ENCODE measurements at regions not wholly inside any gene's neighbourhood (a gene's known extent, or its start where the extent isn't known, plus 50 kb on each side); places are given as distances from the start of the nearest gene placed in this dataset.

DNA sequence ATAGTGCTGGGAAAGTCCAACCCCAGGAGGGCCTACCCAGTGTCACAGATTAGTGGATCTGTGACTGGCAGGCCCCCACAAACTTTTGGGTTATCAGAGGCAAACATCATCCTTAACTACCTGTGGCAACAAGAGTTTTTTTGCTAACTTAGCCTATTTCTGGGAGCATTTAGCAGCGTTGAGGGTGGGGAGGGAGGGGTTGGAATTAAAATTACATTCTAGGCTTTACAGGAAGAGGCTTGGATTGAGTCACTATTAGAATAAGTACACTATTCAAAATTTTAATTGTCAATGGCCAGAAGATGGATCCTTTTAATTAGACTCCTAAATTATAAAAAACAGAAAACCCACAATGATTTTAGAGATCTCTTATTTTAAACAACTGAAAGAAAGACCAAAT, 267.9 kb upstream of the NPSR1 start:
- Histone ChIP-seq H3K27ac (ENCODE audit: low read depth, low read length) (no peak overlapping the region), H2AFZ (ENCODE audit: low read length) (no peak overlapping the region), H3K36me3 (ENCODE audit: insufficient read depth, low read length) (no peaks in the 10 kb centered on the region), H3K4me1 (ENCODE audit: insufficient read depth, low read length) (no peaks in the 10 kb centered on the region), H3K9me3 (ENCODE audit: low read depth, low read length) (no peaks in the 10 kb centered on the region), H4K20me1 (ENCODE audit: insufficient read depth, low read length) (no peaks in the 10 kb centered on the region), H3K4me3 (ENCODE audit: insufficient read depth, low read length) (no peak overlapping the region), H3K4me2 (ENCODE audit: insufficient read depth, low read length) (no peak overlapping the region), H3K27me3 (ENCODE audit: insufficient read depth, low read length) (no peaks in the 10 kb centered on the region), H3K79me2 (ENCODE audit: insufficient read depth, low read length) (no peaks in the 10 kb centered on the region)
- TF ChIP-seq, protein P1, sequence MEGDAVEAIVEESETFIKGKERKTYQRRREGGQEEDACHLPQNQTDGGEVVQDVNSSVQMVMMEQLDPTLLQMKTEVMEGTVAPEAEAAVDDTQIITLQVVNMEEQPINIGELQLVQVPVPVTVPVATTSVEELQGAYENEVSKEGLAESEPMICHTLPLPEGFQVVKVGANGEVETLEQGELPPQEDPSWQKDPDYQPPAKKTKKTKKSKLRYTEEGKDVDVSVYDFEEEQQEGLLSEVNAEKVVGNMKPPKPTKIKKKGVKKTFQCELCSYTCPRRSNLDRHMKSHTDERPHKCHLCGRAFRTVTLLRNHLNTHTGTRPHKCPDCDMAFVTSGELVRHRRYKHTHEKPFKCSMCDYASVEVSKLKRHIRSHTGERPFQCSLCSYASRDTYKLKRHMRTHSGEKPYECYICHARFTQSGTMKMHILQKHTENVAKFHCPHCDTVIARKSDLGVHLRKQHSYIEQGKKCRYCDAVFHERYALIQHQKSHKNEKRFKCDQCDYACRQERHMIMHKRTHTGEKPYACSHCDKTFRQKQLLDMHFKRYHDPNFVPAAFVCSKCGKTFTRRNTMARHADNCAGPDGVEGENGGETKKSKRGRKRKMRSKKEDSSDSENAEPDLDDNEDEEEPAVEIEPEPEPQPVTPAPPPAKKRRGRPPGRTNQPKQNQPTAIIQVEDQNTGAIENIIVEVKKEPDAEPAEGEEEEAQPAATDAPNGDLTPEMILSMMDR (IDR thresholded peaks at IDR 0.05; ENCODE audit: extremely low read depth, low read depth, low read length), result no peak
- no peak for DNase-seq (ENCODE audit: insufficient read length, low spot score, missing footprints)

DNA sequence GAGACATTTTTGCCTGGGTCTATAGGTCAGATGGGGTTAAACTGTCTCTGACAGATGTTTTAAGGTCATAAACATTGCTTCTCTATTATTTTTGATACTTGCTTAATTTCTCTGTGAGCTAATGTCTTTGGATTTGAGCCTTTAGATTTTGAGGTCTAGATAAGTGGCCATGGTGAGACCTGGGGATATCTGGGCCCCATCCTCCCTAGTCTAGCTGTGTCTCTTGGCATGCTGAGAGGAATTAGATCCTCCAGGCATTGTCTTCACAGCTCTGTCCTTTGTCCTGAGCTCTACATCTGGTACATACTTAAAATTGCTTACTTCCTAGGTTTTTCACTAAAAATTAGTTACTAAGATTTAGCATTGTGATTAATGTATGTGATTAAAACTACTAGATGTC, 265.0 kb upstream of the NPSR1 start:
- Histone ChIP-seq H3K27me3 (ENCODE audit: insufficient read depth, low read length) (no peaks in the 10 kb centered on the region), H3K4me3 (ENCODE audit: insufficient read depth, low read length) (no peak overlapping the region), H3K27ac (ENCODE audit: low read depth, low read length) (no peak overlapping the region), H3K9me3 (ENCODE audit: low read depth, low read length) (no peaks in the 10 kb centered on the region), H3K4me2 (ENCODE audit: insufficient read depth, low read length) (no peak overlapping the region), H4K20me1 (ENCODE audit: insufficient read depth, low read length) (no peaks in the 10 kb centered on the region), H3K4me1 (ENCODE audit: insufficient read depth, low read length) (no peaks in the 10 kb centered on the region), H3K79me2 (ENCODE audit: insufficient read depth, low read length) (no peaks in the 10 kb centered on the region), H3K36me3 (ENCODE audit: insufficient read depth, low read length) (no peaks in the 10 kb centered on the region), H2AFZ (ENCODE audit: low read length) (no peak overlapping the region)
- TF ChIP-seq, protein P1 (IDR thresholded peaks at IDR 0.05; ENCODE audit: extremely low read depth, low read depth, low read length), result no peak
- no peak for DNase-seq (ENCODE audit: insufficient read length, low spot score, missing footprints)

DNA sequence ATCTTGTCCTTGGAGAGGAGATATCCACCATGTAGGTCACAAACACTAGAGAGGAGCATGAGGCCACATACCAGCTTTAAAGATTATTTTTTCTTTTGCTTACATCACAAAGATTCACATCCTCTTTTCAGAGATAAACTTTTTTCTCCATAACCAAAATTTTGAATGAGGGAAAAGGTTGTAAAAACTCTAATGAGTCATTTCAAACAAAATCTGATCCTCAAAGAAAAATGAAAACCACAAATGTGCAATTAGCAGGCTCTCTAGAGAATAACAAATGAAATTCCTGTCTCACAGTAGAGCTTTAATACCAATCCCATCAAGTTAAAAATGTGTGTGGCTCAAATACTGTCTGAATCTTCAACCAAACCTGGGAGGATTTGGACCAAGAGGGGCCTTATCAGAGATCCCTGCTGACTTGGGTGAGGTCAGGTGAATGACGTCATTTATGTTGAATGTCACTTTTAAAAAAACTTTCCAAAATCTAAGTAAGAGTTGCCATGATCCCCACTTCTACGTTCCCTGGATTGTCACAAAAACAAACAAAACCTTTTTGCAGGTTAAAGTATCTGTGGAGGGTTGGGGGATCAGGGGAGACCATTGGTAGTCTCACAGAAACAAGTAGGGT, 261.5 kb upstream of the NPSR1 start:
- no peak for DNase-seq (ENCODE audit: insufficient read length, low spot score, missing footprints)
- H4K20me1 ChIP-seq (ENCODE audit: insufficient read depth, low read length), result no peaks in the 10 kb centered on the region
- TF ChIP-seq, protein P1 (IDR thresholded peaks at IDR 0.05; ENCODE audit: extremely low read depth, low read depth, low read length), result no peak

DNA sequence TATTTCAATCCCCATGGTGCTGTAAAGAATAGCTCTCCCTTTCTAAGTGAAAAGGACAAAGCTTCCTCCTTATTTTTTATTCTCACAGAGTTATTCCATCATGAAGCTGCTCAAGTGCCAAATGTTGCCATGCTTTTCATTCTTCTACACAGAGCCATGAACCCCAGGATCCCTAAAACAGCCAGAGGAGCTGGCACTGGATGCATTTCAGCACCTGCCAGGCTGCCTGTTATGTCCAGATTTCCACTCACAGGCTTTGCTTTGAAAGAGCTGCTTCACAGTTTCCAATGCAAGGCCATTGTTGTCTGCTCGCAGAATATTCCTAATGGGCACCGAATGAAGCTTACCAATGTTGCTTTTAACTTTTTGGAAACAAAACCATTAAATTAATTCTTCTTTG, 256.2 kb upstream of the NPSR1 start:
- H3K27ac ChIP-seq (ENCODE audit: low read depth, low read length), result no peak overlapping the region
- TF ChIP-seq, protein P1 (IDR thresholded peaks at IDR 0.05; ENCODE audit: extremely low read depth, low read depth, low read length), result no peak
- H3K27me3 ChIP-seq (ENCODE audit: insufficient read depth, low read length), result no peaks in the 10 kb centered on the region
- no peaks in the 10 kb centered on the region for H3K79me2 ChIP-seq (ENCODE audit: insufficient read depth, low read length)
- H3K4me2 ChIP-seq (ENCODE audit: insufficient read depth, low read length), result no peak overlapping the region
- H3K4me3 ChIP-seq (ENCODE audit: insufficient read depth, low read length), result no peak overlapping the region
- no peak for DNase-seq (ENCODE audit: insufficient read length, low spot score, missing footprints)
- H4K20me1 ChIP-seq (ENCODE audit: insufficient read depth, low read length), result no peaks in the 10 kb centered on the region
- no peak overlapping the region for H2AFZ ChIP-seq (ENCODE audit: low read length)
- H3K4me1 ChIP-seq (ENCODE audit: insufficient read depth, low read length), result no peaks in the 10 kb centered on the region
- H3K36me3 ChIP-seq (ENCODE audit: insufficient read depth, low read length), result no peaks in the 10 kb centered on the region
- H3K9me3 ChIP-seq (ENCODE audit: low read depth, low read length), result no peaks in the 10 kb centered on the region

More for the DNA sequence above, 261.5 kb upstream of the NPSR1 start:
- Histone ChIP-seq H3K4me2 (ENCODE audit: insufficient read depth, low read length) (no peak overlapping the region), H3K4me3 (ENCODE audit: insufficient read depth, low read length) (no peak overlapping the region), H3K4me1 (ENCODE audit: insufficient read depth, low read length) (no peaks in the 10 kb centered on the region), H3K9me3 (ENCODE audit: low read depth, low read length) (no peaks in the 10 kb centered on the region), H3K27me3 (ENCODE audit: insufficient read depth, low read length) (no peaks in the 10 kb centered on the region), H3K36me3 (ENCODE audit: insufficient read depth, low read length) (no peaks in the 10 kb centered on the region), H2AFZ (ENCODE audit: low read length) (no peak overlapping the region), H3K27ac (ENCODE audit: low read depth, low read length) (no peak overlapping the region), H3K79me2 (ENCODE audit: insufficient read depth, low read length) (no peaks in the 10 kb centered on the region)
